Keratinocyte (primary cell): ENCODE measurements at regions not wholly inside any gene's neighbourhood (a gene's known extent, or its start where the extent isn't known, plus 50 kb on each side); places are given as distances from the start of the nearest gene placed in this dataset.

Experiments
- DNase-seq: peaks from one replicate; pipeline ENCODE4 v3.0.0-alpha.2; 2011; ENCODE audit warnings: low read depth, missing footprints, low spot score
- FAIRE-seq: peaks from 2 replicates; lab custom pipeline; 2011; peaks lifted over from hg19 to GRCh38; lab: Jason Lieb, UNC
- H2AFZ ChIP-seq: 2 replicates; pipeline ENCODE4 v1.6.0; 2012; ENCODE audit warnings: low read length, control low read depth, inconsistent platforms; ENCODE audit not compliant: control insufficient read depth
- H3K27ac ChIP-seq: 2 replicates; pipeline ENCODE4 v1.5.1; 2011; ENCODE audit warnings: low read length; ENCODE audit not compliant: control insufficient read depth, insufficient read depth
- H3K27me3 ChIP-seq: 3 replicates; pipeline ENCODE4 v1.6.0; 2011; ENCODE audit warnings: low read length; ENCODE audit not compliant: control insufficient read depth, insufficient read depth; ENCODE audit errors: extremely low read depth
- H3K36me3 ChIP-seq, 2 experiments: 2 replicates in 1 of 2; 3 replicates in 1 of 2; pipeline ENCODE4 v1.5.1; 2011; ENCODE audit warnings: low read length in 2 of 2, mild to moderate bottlenecking in 1 of 2; ENCODE audit not compliant: control insufficient read depth in 2 of 2, insufficient read depth in 2 of 2; ENCODE audit errors: extremely low read depth in 1 of 2
- H3K4me1 ChIP-seq: 3 replicates; pipeline ENCODE4 v1.5.1; 2011; ENCODE audit warnings: low read length; ENCODE audit not compliant: control insufficient read depth, insufficient read depth; ENCODE audit errors: extremely low read depth
- H3K4me2 ChIP-seq: 3 replicates; pipeline ENCODE4 v1.6.0; 2011; ENCODE audit warnings: low read depth, low read length; ENCODE audit not compliant: control insufficient read depth, insufficient read depth; ENCODE audit errors: extremely low read depth
- H3K4me3 ChIP-seq, 3 experiments: fragments of 200-600 bp in 1 of 3; sonication (generic) in 1 of 3; 2 replicates in 2 of 3; 3 replicates in 1 of 3; pipeline ENCODE4 v1.5.1; 2011 to 2016; ENCODE audit warnings: low read length in 3 of 3, mild to moderate bottlenecking in 3 of 3, control low read depth in 2 of 3, inconsistent platforms in 1 of 3, low read depth in 1 of 3, mixed read lengths in 1 of 3, mixed run types in 1 of 3, moderate library complexity in 1 of 3; ENCODE audit not compliant: control insufficient read depth in 2 of 3, insufficient read depth in 2 of 3; ENCODE audit errors: extremely low read depth in 1 of 3
- H3K79me2 ChIP-seq: 2 replicates; pipeline ENCODE4 v1.6.0; 2012; ENCODE audit warnings: low read length; ENCODE audit not compliant: control insufficient read depth, insufficient read depth
- H3K9ac ChIP-seq: 3 replicates; pipeline ENCODE4 v1.6.0; 2011; ENCODE audit warnings: low read length; ENCODE audit not compliant: control insufficient read depth, insufficient read depth; ENCODE audit errors: extremely low read depth
- H3K9me1 ChIP-seq: 3 replicates; pipeline ENCODE4 v1.6.0; 2011; ENCODE audit warnings: low read length; ENCODE audit not compliant: control insufficient read depth, insufficient read depth; ENCODE audit errors: extremely low read depth
- H3K9me3 ChIP-seq: 2 replicates; pipeline ENCODE4 v1.5.1; 2012; ENCODE audit warnings: low read depth, low read length; ENCODE audit not compliant: control insufficient read depth
- H4K20me1 ChIP-seq: 3 replicates; pipeline ENCODE4 v1.6.0; 2011; ENCODE audit warnings: low read length; ENCODE audit not compliant: control insufficient read depth, insufficient read depth; ENCODE audit errors: extremely low read depth
- EZH2 ChIP-seq: IDR thresholded peaks from one replicate; pipeline ENCODE4 v1.6.1; 2012; ENCODE audit warnings: inconsistent platforms, mild to moderate bottlenecking, low read length, moderate library complexity
- dilution Hi-C: fragments of 300-500 bp; cut with MboI; formaldehyde crosslinking; loops from one replicate; pipeline ENCODE4 v1.7.0; 2020; ENCODE audit warnings: low sequenced_read_pairs; ENCODE audit not compliant: extremely low pct_ligation_motif_present
- TF ChIP-seq, protein P1 (sequence below), 3 experiments: IDR thresholded peaks in 1 of 3; conservative IDR thresholded peaks in 1 of 3; optimal IDR thresholded peaks in 1 of 3; 2 replicates in 2 of 3; 3 replicates in 1 of 3; pipeline versions ENCODE3 to v1.5.1; 2011; ENCODE audit warnings: low read length in 3 of 3, mild to moderate bottlenecking in 3 of 3, moderate library complexity in 2 of 3, control low read depth in 1 of 3, inconsistent platforms in 1 of 3; ENCODE audit not compliant: insufficient read depth in 2 of 3; ENCODE audit errors: extremely low read depth in 1 of 3

DNA sequence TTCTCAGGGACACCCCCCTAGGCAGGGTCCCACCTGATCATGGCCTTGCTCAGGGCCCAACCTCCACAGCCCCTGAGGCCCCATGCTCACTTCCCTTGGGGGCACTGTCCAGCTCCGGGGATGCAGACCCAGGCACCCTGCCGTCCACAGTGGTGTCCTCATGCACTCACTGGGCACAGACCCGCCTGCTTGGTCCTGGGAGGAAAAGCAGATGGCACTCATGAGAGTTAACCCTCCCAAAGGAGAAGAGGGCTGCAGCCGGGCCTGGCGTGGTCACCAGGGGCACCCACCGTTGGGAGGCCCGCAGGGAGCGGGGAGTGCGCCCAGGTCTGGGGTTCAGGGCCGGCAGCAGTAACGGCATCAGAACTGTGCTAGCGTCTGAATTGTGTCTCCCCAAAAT, 1270.9 kb downstream of the BRD1 start:
- H3K9ac ChIP-seq: no peak overlapping the region
- H3K4me1 ChIP-seq: no peaks in the 10 kb centered on the region
- H3K9me3 ChIP-seq: peaks cover 4% of the 10 kb centered on the region
- H3K4me3 ChIP-seq: no peak overlapping the region
- no peak for FAIRE-seq
- no peak overlapping the region for H3K4me2 ChIP-seq
- no peak for TF ChIP-seq EZH2
- TF ChIP-seq, protein P1, sequence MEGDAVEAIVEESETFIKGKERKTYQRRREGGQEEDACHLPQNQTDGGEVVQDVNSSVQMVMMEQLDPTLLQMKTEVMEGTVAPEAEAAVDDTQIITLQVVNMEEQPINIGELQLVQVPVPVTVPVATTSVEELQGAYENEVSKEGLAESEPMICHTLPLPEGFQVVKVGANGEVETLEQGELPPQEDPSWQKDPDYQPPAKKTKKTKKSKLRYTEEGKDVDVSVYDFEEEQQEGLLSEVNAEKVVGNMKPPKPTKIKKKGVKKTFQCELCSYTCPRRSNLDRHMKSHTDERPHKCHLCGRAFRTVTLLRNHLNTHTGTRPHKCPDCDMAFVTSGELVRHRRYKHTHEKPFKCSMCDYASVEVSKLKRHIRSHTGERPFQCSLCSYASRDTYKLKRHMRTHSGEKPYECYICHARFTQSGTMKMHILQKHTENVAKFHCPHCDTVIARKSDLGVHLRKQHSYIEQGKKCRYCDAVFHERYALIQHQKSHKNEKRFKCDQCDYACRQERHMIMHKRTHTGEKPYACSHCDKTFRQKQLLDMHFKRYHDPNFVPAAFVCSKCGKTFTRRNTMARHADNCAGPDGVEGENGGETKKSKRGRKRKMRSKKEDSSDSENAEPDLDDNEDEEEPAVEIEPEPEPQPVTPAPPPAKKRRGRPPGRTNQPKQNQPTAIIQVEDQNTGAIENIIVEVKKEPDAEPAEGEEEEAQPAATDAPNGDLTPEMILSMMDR (optimal IDR thresholded peaks at IDR 0.05 in 1 of 3, IDR thresholded peaks at IDR 0.05 in 1 of 3, conservative IDR thresholded peaks at IDR 0.05 in 1 of 3; ENCODE audit: extremely low read depth in 1 of 3, insufficient read depth in 2 of 3, low read length in 3 of 3): no peak
- H3K36me3 ChIP-seq: no peaks in the 10 kb centered on the region
- no peak overlapping the region for H2AFZ ChIP-seq
- H4K20me1 ChIP-seq: no peaks in the 10 kb centered on the region
- no peaks in the 10 kb centered on the region for H3K27me3 ChIP-seq
- H3K79me2 ChIP-seq: no peaks in the 10 kb centered on the region
- no peaks in the 10 kb centered on the region for H3K9me1 ChIP-seq
- H3K27ac ChIP-seq: no peak overlapping the region
- dilution Hi-C loops: no loop called here
- no peak for DNase-seq

DNA sequence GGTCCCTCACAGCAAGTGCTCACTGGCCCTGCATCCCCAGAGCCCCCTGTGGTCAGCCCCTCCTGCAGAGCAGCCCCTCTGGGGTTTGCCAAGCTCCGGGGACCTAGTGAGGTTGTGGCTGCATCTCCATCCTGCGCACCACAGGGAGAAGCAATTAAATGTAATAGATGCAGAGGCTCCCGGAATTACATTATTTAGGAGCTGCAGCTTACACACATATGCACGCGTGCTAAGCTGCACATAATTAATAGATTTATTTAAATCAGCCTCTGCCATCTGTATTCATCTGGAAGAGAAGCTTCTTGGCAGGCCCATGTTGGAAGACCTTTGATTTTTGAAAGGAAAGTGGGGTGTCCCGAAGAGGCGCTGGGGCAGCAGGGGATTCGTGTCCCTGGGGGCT, 1271.5 kb downstream of the BRD1 start:
- peaks cover 4% of the 10 kb centered on the region for H3K9me3 ChIP-seq
- no peak overlapping the region for H3K27ac ChIP-seq
- dilution Hi-C loops: no loop called here
- H3K4me2 ChIP-seq: no peak overlapping the region
- no peak overlapping the region for H3K4me3 ChIP-seq
- H3K9ac ChIP-seq: no peak overlapping the region
- H3K36me3 ChIP-seq: no peaks in the 10 kb centered on the region
- no peaks in the 10 kb centered on the region for H4K20me1 ChIP-seq
- no peak for FAIRE-seq
- no peaks in the 10 kb centered on the region for H3K9me1 ChIP-seq
- no peaks in the 10 kb centered on the region for H3K79me2 ChIP-seq
- DNase-seq: no peak
- no peaks in the 10 kb centered on the region for H3K4me1 ChIP-seq
- H3K27me3 ChIP-seq: no peaks in the 10 kb centered on the region
- H2AFZ ChIP-seq: no peak overlapping the region
- no peak for TF ChIP-seq EZH2
- TF ChIP-seq, protein P1 (optimal IDR thresholded peaks at IDR 0.05 in 1 of 3, IDR thresholded peaks at IDR 0.05 in 1 of 3, conservative IDR thresholded peaks at IDR 0.05 in 1 of 3; ENCODE audit: extremely low read depth in 1 of 3, insufficient read depth in 2 of 3, low read length in 3 of 3): no peak
